ENCODE measurements at regions not wholly inside any gene's neighbourhood (a gene's known extent, or its start where the extent isn't known, plus 50 kb on each side); places are given as distances from the start of the nearest gene placed in this dataset.

DNA sequence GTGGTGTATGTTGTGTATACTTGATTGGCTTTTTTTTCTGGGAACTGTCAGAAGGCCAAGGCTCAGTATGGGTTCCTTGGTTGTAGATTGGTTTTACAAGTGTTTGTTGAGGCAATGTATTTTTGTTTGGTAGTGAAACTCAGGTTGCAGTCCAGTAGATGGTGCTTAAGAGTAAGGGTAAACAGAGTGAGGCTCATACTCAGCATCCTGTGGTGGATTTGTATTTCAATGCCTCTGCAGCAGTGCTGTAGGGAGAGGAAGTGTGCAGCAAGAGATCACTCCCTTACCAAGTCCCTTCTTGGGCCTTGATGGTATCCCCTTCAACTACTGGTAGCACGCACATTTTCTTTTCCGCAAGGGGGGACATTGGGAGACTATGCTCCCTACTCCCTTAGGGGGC is 428.5 kb upstream of the CNTN3 start:
- Histone ChIP-seq H4K20me1 (ENCODE audit: insufficient read depth) (no peaks in the 10 kb centered on the region), H3K36me3 (ENCODE audit: insufficient read depth) (no peaks in the 10 kb centered on the region), H3K27me3 (ENCODE audit: insufficient read depth, low read depth) (no peaks in the 10 kb centered on the region), H3K9ac (no peak overlapping the region), H3K27ac (no peak overlapping the region), H3K4me3 (IDR thresholded peaks at IDR 0.05; ENCODE audit: insufficient read depth, low read depth, low read length) (no peak overlapping the region), H2AFZ (ENCODE audit: low read depth) (no peak overlapping the region), H3K79me2 (ENCODE audit: insufficient read depth, low read depth) (no peaks in the 10 kb centered on the region), H3K4me1 (ENCODE audit: low read depth, poor library complexity, severe bottlenecking) (no peaks in the 10 kb centered on the region), H3K4me2 (no peak overlapping the region)
- TF ChIP-seq, protein P1, sequence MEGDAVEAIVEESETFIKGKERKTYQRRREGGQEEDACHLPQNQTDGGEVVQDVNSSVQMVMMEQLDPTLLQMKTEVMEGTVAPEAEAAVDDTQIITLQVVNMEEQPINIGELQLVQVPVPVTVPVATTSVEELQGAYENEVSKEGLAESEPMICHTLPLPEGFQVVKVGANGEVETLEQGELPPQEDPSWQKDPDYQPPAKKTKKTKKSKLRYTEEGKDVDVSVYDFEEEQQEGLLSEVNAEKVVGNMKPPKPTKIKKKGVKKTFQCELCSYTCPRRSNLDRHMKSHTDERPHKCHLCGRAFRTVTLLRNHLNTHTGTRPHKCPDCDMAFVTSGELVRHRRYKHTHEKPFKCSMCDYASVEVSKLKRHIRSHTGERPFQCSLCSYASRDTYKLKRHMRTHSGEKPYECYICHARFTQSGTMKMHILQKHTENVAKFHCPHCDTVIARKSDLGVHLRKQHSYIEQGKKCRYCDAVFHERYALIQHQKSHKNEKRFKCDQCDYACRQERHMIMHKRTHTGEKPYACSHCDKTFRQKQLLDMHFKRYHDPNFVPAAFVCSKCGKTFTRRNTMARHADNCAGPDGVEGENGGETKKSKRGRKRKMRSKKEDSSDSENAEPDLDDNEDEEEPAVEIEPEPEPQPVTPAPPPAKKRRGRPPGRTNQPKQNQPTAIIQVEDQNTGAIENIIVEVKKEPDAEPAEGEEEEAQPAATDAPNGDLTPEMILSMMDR (conservative IDR thresholded peaks at IDR 0.05; ENCODE audit: low read depth, low read length): no peak

DNA sequence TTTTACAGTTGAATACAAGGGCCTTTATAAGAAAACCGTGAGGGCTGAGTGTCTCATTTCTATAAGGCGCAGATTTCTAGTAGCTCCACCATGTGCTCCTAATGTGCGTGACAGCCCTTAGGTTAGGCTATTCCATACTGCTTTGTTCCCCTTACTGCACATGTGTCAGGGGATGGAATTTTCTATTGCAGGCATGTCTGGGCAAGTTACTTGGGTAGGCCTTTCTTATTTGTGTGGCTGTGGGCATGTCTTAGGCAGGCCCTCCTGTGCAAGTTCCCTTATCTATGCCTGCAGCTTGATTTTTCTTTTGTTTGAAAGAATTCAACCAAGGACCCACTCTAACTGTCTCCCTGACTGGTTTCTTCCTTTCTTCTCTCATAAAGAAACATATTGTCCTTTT is 434.2 kb upstream of the CNTN3 start:
- Histone ChIP-seq H3K79me2 (ENCODE audit: insufficient read depth, low read depth) (no peaks in the 10 kb centered on the region), H3K4me2 (no peak overlapping the region), H3K36me3 (ENCODE audit: insufficient read depth) (no peaks in the 10 kb centered on the region), H4K20me1 (ENCODE audit: insufficient read depth) (no peaks in the 10 kb centered on the region), H3K27me3 (ENCODE audit: insufficient read depth, low read depth) (no peaks in the 10 kb centered on the region), H3K27ac (no peak overlapping the region), H3K4me3 (IDR thresholded peaks at IDR 0.05; ENCODE audit: insufficient read depth, low read depth, low read length) (no peak overlapping the region), H3K9ac (no peak overlapping the region), H3K4me1 (ENCODE audit: low read depth, poor library complexity, severe bottlenecking) (no peaks in the 10 kb centered on the region), H2AFZ (ENCODE audit: low read depth) (no peak overlapping the region)
- TF ChIP-seq, protein P1 (conservative IDR thresholded peaks at IDR 0.05; ENCODE audit: low read depth, low read length): no peak

DNA sequence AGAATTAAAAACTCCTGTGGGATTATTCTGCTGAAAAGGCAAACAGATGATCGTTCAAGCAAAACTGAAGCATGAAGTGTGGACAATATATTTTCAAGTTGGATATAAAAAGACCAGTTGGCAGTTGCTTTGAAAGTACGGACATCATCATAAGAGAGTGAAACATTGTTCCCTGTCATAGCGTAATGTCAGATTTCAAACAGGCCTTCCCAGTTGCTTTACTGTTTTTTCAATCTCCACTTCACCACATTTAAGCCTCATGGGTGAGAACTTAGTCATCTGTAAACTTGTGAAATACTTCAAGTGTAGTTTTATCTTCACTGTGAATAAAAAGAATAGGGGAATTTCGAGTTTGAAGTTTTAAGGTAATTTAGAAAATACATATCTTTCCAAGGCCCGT is 435.1 kb upstream of the CNTN3 start:
- Histone ChIP-seq H3K79me2 (ENCODE audit: insufficient read depth, low read depth) (no peaks in the 10 kb centered on the region), H3K4me1 (ENCODE audit: low read depth, poor library complexity, severe bottlenecking) (no peaks in the 10 kb centered on the region)
- TF ChIP-seq, protein P1 (conservative IDR thresholded peaks at IDR 0.05; ENCODE audit: low read depth, low read length): no peak

DNA sequence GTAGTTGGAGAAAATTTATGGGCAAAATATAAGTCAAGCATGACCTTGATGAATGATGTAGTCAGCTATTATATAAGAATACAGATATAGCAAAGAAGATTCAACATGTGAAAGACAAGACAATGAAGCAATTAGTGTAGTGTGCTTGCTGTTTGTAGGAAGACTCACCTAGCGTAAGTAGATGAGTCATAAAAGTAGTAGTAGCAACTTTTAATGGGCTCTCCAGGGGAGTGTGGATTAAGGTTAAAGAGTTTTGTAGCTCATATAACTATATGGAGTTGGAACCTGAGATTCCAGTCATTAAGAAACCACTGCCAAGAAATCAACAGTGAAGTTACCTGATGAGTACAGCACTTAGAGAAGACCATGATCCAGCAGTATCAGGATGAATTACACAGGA is 444.7 kb upstream of the CNTN3 start:
- no peaks in the 10 kb centered on the region for H3K27me3 ChIP-seq (ENCODE audit: insufficient read depth, low read depth)
- no peaks in the 10 kb centered on the region for H4K20me1 ChIP-seq (ENCODE audit: insufficient read depth)
- H3K36me3 ChIP-seq (ENCODE audit: insufficient read depth): no peaks in the 10 kb centered on the region
- H3K4me2 ChIP-seq: no peak overlapping the region
- H3K9ac ChIP-seq: no peak overlapping the region
- no peaks in the 10 kb centered on the region for H3K79me2 ChIP-seq (ENCODE audit: insufficient read depth, low read depth)
- TF ChIP-seq, protein P1 (conservative IDR thresholded peaks at IDR 0.05; ENCODE audit: low read depth, low read length): no peak
- H3K4me1 ChIP-seq (ENCODE audit: low read depth, poor library complexity, severe bottlenecking): no peaks in the 10 kb centered on the region
- no peak overlapping the region for H3K4me3 ChIP-seq (IDR thresholded peaks at IDR 0.05; ENCODE audit: insufficient read depth, low read depth, low read length)
- H2AFZ ChIP-seq (ENCODE audit: low read depth): no peak overlapping the region
- H3K27ac ChIP-seq: no peak overlapping the region

More for the DNA sequence above, 435.1 kb upstream of the CNTN3 start:
- Histone ChIP-seq H3K4me3 (IDR thresholded peaks at IDR 0.05; ENCODE audit: insufficient read depth, low read depth, low read length) (no peak overlapping the region), H3K27ac (no peak overlapping the region), H3K9ac (no peak overlapping the region), H3K4me2 (no peak overlapping the region), H2AFZ (ENCODE audit: low read depth) (no peak overlapping the region), H4K20me1 (ENCODE audit: insufficient read depth) (no peaks in the 10 kb centered on the region), H3K27me3 (ENCODE audit: insufficient read depth, low read depth) (no peaks in the 10 kb centered on the region), H3K36me3 (ENCODE audit: insufficient read depth) (no peaks in the 10 kb centered on the region)
